HUES6 (cell line): ENCODE measurements at regions not wholly inside any gene's neighbourhood (a gene's known extent, or its start where the extent isn't known, plus 50 kb on each side); places are given as distances from the start of the nearest gene placed in this dataset.
A peak's percentile ranks its signal among the peaks of the same experiment; 100 is the strongest.

ENCODE experiments used
- H3K27ac ChIP-seq: 2 replicates; pipeline ENCODE4 v1.7.0; 2013; ENCODE audit warnings: low read depth, mild to moderate bottlenecking, low read length, inconsistent platforms
- H3K27me3 ChIP-seq: 2 replicates; pipeline ENCODE4 v1.6.1; 2013; ENCODE audit warnings: low read length; ENCODE audit not compliant: control insufficient read depth, insufficient read depth
- H3K36me3 ChIP-seq: 2 replicates; pipeline ENCODE4 v1.6.1; 2013; ENCODE audit warnings: low read length; ENCODE audit not compliant: control insufficient read depth, insufficient read depth
- H3K4me1 ChIP-seq: 2 replicates; pipeline ENCODE4 v1.6.1; 2013; ENCODE audit warnings: low read length; ENCODE audit not compliant: control insufficient read depth, insufficient read depth
- H3K4me3 ChIP-seq: 2 replicates; pipeline ENCODE4 v1.5.1; 2013; ENCODE audit warnings: low read depth, low read length
- H3K9ac ChIP-seq: one replicate; pipeline ENCODE4 v1.6.1; 2013; ENCODE audit warnings: mild to moderate bottlenecking, low read length
- H3K9me3 ChIP-seq: 2 replicates; pipeline ENCODE4 v1.6.1; 2013; ENCODE audit warnings: low read depth, low read length; ENCODE audit not compliant: control insufficient read depth, insufficient read depth

GRCh38 chr13:85665286-85665685 lies 133.9 kb downstream of the SLITRK6 start:
- no peaks in the 10 kb centered on the region for H3K36me3 ChIP-seq
- H3K9me3 ChIP-seq = peaks cover 5% of the 10 kb centered on the region; the same call in 1 of the 2 replicates
- H3K27ac ChIP-seq = peak overlapping the region; percentile 53; the same call in 1 of the 2 replicates
- no peaks in the 10 kb centered on the region for H3K27me3 ChIP-seq
- no peak overlapping the region for H3K9ac ChIP-seq
- H3K4me3 ChIP-seq = no peak overlapping the region
- H3K4me1 ChIP-seq = 0 out of 2 replicates have a peak, but pooled peaks cover 4% of the 10 kb centered on the region

GRCh38 chr13:85663856-85664255 lies 135.4 kb downstream of the SLITRK6 start:
- no peak overlapping the region for H3K27ac ChIP-seq
- no peak overlapping the region for H3K4me3 ChIP-seq
- H3K4me1 ChIP-seq = 0 out of 2 replicates have a peak, but pooled peaks cover 4% of the 10 kb centered on the region
- no peak overlapping the region for H3K9ac ChIP-seq
- no peaks in the 10 kb centered on the region for H3K36me3 ChIP-seq
- H3K9me3 ChIP-seq = peaks cover 5% of the 10 kb centered on the region; the same call in 1 of the 2 replicates
- H3K27me3 ChIP-seq = no peaks in the 10 kb centered on the region

GRCh38 chr13:85662186-85662585 lies 137.0 kb downstream of the SLITRK6 start:
- Histone ChIP-seq H3K27ac (no peak overlapping the region), H3K9me3 (peaks cover 5% of the 10 kb centered on the region; the same call in 1 of the 2 replicates), H3K36me3 (no peaks in the 10 kb centered on the region)

GRCh38 chr13:85661675-85662074 lies 137.5 kb downstream of the SLITRK6 start:
- Histone ChIP-seq H3K36me3 (no peaks in the 10 kb centered on the region), H3K9me3 (peaks cover 5% of the 10 kb centered on the region; the same call in 1 of the 2 replicates), H3K27ac (no peak overlapping the region), H3K9ac (no peak overlapping the region), H3K4me3 (no peak overlapping the region), H3K27me3 (no peaks in the 10 kb centered on the region), H3K4me1 (0 out of 2 replicates have a peak, but pooled peaks cover 4% of the 10 kb centered on the region)

More at GRCh38 chr13:85662186-85662585, 137.0 kb downstream of the SLITRK6 start:
- Histone ChIP-seq H3K27me3 (no peaks in the 10 kb centered on the region), H3K4me1 (0 out of 2 replicates have a peak, but pooled peaks cover 4% of the 10 kb centered on the region), H3K9ac (no peak overlapping the region), H3K4me3 (no peak overlapping the region)

- Histone ChIP-seq H3K4me3 (no peak overlapping the region), H3K9ac (no peak overlapping the region), H3K9me3 (peaks cover 5% of the 10 kb centered on the region; the same call in 1 of the 2 replicates), H3K36me3 (no peaks in the 10 kb centered on the region), H3K27me3 (no peaks in the 10 kb centered on the region), H3K27ac (no peak overlapping the region), H3K4me1 (no peaks in the 10 kb centered on the region)
Observed at GRCh38 chr13:85659493-85659892, 139.7 kb downstream of the SLITRK6 start.

- Histone ChIP-seq H3K4me1 (no peaks in the 10 kb centered on the region), H3K9ac (no peak overlapping the region), H3K27ac (no peak overlapping the region), H3K4me3 (no peak overlapping the region), H3K27me3 (no peaks in the 10 kb centered on the region), H3K9me3 (peaks cover 5% of the 10 kb centered on the region; the same call in 1 of the 2 replicates), H3K36me3 (no peaks in the 10 kb centered on the region)
Observed at GRCh38 chr13:85657942-85658341, 141.3 kb downstream of the SLITRK6 start.

- no peak overlapping the region for H3K9ac ChIP-seq
- H3K27ac ChIP-seq = no peak overlapping the region
- no peaks in the 10 kb centered on the region for H3K36me3 ChIP-seq
- no peak overlapping the region for H3K4me3 ChIP-seq
- no peaks in the 10 kb centered on the region for H3K9me3 ChIP-seq
- H3K4me1 ChIP-seq = no peaks in the 10 kb centered on the region
- H3K27me3 ChIP-seq = no peaks in the 10 kb centered on the region
Observed at GRCh38 chr13:85655040-85655439, 144.2 kb downstream of the SLITRK6 start.

GRCh38 chr13:85654227-85654626 lies 145.0 kb downstream of the SLITRK6 start:
- Histone ChIP-seq H3K27ac (no peak overlapping the region), H3K9ac (no peak overlapping the region), H3K9me3 (no peaks in the 10 kb centered on the region), H3K36me3 (no peaks in the 10 kb centered on the region), H3K4me1 (no peaks in the 10 kb centered on the region), H3K4me3 (no peak overlapping the region), H3K27me3 (no peaks in the 10 kb centered on the region)

- Histone ChIP-seq H3K9ac (no peak overlapping the region), H3K9me3 (no peaks in the 10 kb centered on the region), H3K27ac (no peak overlapping the region), H3K27me3 (no peaks in the 10 kb centered on the region), H3K36me3 (no peaks in the 10 kb centered on the region), H3K4me3 (no peak overlapping the region), H3K4me1 (no peaks in the 10 kb centered on the region)
Observed at GRCh38 chr13:85653681-85654080, 145.5 kb downstream of the SLITRK6 start.

GRCh38 chr13:85652491-85652890 lies 146.7 kb downstream of the SLITRK6 start:
- H3K4me1 ChIP-seq = no peaks in the 10 kb centered on the region
- H3K4me3 ChIP-seq = no peak overlapping the region
- H3K27me3 ChIP-seq = no peaks in the 10 kb centered on the region
- H3K9me3 ChIP-seq = no peaks in the 10 kb centered on the region
- no peaks in the 10 kb centered on the region for H3K36me3 ChIP-seq
- H3K9ac ChIP-seq = no peak overlapping the region
- no peak overlapping the region for H3K27ac ChIP-seq

GRCh38 chr13:85651440-85651839 lies 147.8 kb downstream of the SLITRK6 start:
- no peak overlapping the region for H3K4me3 ChIP-seq
- no peaks in the 10 kb centered on the region for H3K9me3 ChIP-seq

More at GRCh38 chr13:85651440-85651839, 147.8 kb downstream of the SLITRK6 start:
- no peaks in the 10 kb centered on the region for H3K27me3 ChIP-seq
- no peak overlapping the region for H3K9ac ChIP-seq
- no peaks in the 10 kb centered on the region for H3K4me1 ChIP-seq
- H3K36me3 ChIP-seq = no peaks in the 10 kb centered on the region
- H3K27ac ChIP-seq = no peak overlapping the region
